Neural progenitor cell (in vitro differentiated cells): ENCODE measurements at regions not wholly inside any gene's neighbourhood (a gene's known extent, or its start where the extent isn't known, plus 50 kb on each side); places are given as distances from the start of the nearest gene placed in this dataset.

Source experiments
- CTCF ChIP-seq: fragments of 200-600 bp; sonication (generic); IDR thresholded peaks from 2 replicates; pipeline ENCODE4 v1.5.1; 2017; ENCODE audit warnings: antibody characterized with exemption, mild to moderate bottlenecking
- EZH2 ChIP-seq: fragments of 200-600 bp; sonication (generic); IDR thresholded peaks from 2 replicates; pipeline ENCODE4 v1.6.1; 2017; ENCODE audit warnings: antibody characterized with exemption, mild to moderate bottlenecking, moderate library complexity
- EZH2phosphoT487 ChIP-seq: fragments of 200-600 bp; sonication (generic); IDR thresholded peaks from 2 replicates; pipeline ENCODE4 v1.6.1; 2017; ENCODE audit warnings: antibody characterized with exemption

- TF ChIP-seq EZH2 (no peak), CTCF (no peak), EZH2phosphoT487 (no peak)
Observed at GRCh38 chrX:2620576-2620975, 70.5 kb upstream of the CD99 start.
